MM.1S (cell line): ENCODE measurements at regions not wholly inside any gene's neighbourhood (a gene's known extent, or its start where the extent isn't known, plus 50 kb on each side); places are given as distances from the start of the nearest gene placed in this dataset.

Source experiments
- EZH2phosphoT487 ChIP-seq: fragments of 300-600 bp; sonication (generic); IDR thresholded peaks from 2 replicates; pipeline ENCODE4 v1.6.1; 2018; ENCODE audit warnings: antibody characterized with exemption, low read length
- TF ChIP-seq, protein P1 (sequence below): fragments of 300-600 bp; sonication (generic); IDR thresholded peaks from 2 replicates; pipeline ENCODE4 v1.5.1; 2016; ENCODE audit warnings: antibody characterized with exemption, low read length, mixed read lengths

DNA sequence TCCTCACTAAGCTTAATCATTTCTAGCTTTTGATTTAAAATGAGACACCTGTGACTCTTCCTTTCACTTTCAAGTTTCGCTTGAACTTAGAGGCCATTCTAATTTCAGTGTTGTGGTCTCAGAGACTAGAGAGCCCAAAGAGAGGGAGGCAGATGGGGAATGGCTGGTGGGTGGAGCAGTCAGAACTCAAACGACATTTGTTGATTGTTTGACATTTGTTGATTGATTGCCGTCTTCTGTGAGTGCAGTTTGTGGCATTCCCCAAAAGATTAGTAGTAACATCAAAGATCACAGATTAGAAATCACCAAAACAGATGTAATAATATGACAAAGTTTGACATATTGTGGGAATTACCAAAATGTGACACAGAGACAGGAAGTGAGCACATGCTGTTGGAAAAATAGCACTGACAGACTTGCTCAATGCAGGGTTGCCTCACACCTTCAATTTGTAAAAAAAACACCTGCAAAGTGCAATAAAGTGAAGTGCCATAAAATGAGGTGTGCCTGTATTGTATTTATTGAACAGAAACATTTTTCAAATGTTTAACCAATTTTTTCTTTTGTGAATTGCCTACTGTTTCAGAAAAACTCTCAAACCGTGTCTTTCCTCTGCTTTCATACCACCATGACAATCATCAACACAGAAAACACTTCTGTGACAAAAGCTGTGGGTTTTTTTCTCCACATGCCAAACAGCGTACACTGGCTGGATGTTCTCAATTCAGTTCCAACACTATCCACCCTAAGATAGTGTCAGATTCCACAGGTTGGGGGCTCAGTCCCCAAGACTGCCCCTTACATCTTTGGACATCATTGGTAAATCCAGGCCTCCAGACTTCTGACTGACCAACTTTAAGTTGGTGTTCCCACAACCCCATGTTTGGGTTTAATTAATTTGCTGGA, 376.3 kb upstream of the RGS6 start:
- TF ChIP-seq, protein P1, sequence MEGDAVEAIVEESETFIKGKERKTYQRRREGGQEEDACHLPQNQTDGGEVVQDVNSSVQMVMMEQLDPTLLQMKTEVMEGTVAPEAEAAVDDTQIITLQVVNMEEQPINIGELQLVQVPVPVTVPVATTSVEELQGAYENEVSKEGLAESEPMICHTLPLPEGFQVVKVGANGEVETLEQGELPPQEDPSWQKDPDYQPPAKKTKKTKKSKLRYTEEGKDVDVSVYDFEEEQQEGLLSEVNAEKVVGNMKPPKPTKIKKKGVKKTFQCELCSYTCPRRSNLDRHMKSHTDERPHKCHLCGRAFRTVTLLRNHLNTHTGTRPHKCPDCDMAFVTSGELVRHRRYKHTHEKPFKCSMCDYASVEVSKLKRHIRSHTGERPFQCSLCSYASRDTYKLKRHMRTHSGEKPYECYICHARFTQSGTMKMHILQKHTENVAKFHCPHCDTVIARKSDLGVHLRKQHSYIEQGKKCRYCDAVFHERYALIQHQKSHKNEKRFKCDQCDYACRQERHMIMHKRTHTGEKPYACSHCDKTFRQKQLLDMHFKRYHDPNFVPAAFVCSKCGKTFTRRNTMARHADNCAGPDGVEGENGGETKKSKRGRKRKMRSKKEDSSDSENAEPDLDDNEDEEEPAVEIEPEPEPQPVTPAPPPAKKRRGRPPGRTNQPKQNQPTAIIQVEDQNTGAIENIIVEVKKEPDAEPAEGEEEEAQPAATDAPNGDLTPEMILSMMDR = no peak
- TF ChIP-seq EZH2phosphoT487 = no peak; the same call in 1 of the 2 replicates
